ENCODE measurements at regions not wholly inside any gene's neighbourhood (a gene's known extent, or its start where the extent isn't known, plus 50 kb on each side); places are given as distances from the start of the nearest gene placed in this dataset.

DNA sequence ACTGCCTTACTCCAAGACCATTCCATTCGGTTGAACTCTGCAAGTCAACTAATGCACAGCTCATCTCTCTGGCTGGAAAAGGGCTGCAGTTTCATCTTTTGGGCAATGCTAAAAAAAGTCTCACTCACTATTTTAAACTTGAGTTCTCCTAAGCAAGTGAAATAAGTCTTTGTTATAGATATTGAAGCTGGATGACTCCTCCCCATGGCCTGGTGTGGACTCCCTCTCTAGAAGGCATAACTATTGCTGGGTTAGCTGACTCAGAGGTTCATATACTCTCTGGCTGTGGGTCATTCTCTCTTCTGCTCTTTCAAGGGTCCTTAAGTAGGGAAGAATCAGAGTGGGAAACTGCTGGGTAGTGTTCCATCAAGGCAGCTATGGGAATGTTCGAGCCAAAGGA, 88.0 kb downstream of the XCL2 start:
- no peak for DNase-seq

- DNase-seq = no peak
Observed at GRCh38 chr1:168454211-168454815, 89.5 kb downstream of the XCL2 start.

DNA sequence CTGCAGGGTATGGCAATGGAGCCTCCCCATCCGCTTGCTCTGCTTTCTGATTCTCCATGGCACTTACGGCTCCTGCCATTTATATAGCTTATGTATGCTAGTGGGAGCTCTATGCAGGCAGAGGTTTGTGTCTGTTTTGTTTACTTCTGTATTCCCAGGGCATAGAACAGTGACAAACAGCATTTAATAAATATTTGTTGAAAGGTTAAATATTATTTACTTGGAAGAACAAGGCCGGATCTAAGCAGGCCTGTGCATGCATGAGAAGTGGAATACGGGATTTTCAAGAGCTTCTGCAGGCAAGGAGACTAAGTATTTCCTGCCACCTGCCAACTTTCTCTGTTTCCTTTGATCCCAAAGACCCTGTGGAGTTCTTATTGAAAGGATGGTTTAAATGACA, 90.7 kb downstream of the XCL2 start:
- DNase-seq = no peak

DNA sequence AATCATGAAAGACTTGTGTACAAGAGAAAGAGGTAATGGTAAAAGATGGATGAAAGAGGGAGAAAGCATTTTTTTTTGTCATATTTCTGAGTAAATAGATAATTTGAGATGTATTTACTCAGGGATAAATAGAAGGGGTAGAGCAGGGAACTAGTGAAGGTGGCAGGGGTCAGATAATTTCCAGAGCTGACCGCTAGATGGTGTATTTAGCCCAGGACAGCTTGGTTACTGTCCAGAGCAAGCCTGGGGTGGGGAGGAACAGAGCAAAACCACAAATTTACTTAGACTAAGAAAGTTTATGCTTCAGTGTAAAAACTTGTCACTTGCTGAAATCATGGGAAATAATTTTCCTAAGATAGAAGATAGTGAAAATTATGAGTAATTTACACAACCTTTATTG, 91.5 kb downstream of the XCL2 start:
- DNase-seq = no peak

DNA sequence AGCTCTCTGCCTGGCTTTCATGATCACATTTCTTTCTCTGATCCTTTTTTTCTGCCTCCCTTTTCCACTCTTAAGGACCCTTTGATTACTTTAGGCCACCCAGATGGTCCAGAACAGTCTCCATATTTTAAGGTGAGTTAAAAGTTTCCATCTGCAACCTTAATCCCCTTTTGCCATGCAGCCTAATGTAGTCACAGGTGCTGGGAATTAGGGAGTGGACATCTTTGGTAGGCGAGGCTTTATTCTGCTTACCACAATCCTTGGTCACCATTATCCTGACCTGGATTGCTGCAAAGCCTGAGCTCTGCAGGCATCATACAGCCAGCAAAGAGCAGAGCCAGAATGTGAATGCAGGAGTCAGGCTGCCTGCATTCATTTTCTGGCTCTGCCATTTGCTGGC, 95.9 kb downstream of the XCL2 start:
- no peak for DNase-seq

GRCh38 chr1:168446081-168446480, 97.7 kb downstream of the XCL2 start:
- no peak for DNase-seq

DNA sequence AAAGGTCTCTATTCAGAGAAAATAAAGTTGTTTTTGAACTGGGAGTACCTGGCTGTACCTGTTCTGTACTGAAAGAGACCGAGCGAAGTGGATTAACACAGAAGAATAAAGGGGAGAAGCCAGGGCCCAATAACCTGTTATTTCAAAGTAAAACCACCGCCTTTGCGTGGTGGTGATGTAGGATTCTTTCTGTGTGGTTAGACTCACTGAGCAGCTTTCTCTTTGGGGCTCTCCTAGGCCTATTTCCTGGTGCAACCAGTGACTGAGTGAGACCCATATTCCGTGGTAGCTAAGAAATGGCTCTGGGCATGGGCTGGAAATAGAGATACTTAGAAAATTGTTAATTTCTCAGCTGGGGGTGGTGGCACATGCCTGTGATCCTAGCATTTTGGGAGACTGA, 99.9 kb downstream of the XCL2 start:
- DNase-seq = no peak

GRCh38 chr1:168443356-168443755, 100.4 kb downstream of the XCL2 start:
- DNase-seq = no peak

DNA sequence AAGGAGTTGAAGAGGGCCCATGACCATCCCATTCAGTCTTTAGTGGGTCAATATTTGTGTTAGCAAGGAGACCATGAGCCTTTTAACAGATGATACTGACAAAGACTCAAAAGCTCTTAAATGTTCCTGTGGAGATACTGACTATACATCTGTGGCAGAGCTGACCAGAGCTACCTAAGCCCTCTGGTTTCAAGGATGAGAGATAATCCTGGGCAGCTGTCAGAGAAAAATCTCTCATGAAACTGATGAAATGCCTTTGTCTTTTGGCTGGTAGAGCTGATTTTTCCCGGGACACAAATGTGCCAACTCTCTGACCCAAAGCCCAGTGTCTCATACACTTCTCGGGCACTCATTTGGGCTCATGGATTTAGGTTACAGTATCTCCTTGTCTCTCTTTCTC, 100.9 kb downstream of the XCL2 start:
- no peak for DNase-seq

GRCh38 chr1:168441745-168442144, 102.1 kb downstream of the XCL2 start:
- no peak for DNase-seq

DNA sequence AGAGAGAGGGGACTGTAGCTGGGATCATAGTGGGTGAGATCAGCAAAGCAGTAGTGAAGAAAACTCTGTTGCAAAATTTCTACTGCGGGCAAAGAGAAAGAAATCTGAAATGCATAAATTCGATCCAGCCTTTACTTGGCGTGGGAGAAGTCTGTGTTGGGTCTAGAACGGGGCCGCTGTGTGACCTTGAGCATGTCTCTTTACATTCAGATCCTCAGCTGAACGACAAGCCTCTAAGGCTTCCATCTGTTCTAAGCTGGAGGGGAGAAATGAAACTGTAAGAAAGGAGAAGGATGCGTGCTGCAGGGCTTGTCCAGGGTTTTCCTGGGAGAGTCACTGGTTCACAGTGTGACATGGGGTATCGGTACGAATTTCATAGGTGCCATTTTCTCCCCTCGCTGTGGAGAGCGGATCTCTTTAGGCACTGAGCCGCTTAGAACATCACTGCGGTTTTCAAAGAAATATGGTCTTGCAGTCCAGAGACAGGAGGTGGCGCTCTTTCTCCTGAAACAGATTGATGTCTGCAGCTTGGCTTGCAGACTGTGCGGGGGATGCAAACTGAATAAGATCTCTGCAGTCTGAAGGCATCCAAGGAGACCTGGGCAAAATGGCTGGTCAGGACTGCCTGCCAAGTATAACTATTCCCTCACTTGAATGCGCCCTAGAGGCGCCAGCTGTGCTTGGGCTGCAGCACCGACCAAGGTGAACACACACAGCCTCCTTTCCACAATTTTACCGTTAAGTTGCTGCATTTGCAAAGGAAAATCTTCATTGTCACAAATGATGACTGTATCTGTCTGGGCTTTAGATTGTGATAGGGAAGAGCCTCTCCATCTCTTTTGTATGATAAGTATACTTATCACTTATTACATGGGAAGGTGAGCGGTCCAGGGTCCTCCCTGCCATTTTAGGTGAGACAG, 104.1 kb downstream of the XCL2 start:
- DNase-seq = peak; percentile 55

DNA sequence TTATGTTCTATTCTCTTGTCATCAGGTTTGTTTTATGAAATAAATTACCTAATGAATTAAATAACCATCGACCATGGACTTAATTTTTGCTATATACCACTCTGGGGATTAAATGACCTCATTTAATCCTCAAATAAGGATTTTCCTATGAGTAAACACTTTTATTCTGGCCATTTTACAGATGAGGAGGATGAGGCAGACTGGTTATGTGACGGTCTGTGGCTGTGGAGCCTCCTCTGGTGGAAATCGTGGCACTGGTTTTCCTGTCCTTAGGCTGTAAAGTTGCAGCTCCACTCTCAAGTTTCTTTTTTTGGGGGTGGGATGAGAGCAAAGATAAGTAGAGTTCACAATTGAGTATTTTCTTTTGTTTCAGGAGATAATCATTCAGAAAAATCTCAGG, 105.2 kb downstream of the XCL2 start:
- DNase-seq = no peak

DNA sequence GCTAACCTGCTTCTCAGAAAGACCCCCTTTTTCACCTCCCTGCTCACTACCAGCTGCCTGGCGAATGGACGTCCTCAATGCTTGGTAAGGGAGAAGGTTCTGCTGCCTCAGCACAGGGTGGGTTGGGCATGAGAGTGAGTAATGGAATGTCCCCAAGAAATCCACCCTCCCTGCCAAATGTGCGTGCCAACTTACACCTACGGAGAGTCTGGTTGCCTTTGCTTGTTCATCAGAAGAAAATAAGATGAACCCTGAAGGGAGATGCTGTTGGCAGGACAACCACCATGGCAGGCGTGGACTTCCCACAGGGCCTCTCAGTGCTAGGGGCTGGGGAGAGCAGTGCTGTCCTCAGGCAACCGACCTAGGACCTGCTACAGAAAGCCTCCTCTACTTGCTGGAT, 106.0 kb downstream of the XCL2 start:
- no peak for DNase-seq

GRCh38 chr1:168435439-168435838, 108.4 kb downstream of the XCL2 start:
- DNase-seq = no peak

- no peak for DNase-seq
Observed at GRCh38 chr1:168433238-168433637, 110.6 kb downstream of the XCL2 start.

- no peak for DNase-seq
Observed at GRCh38 chr1:168431882-168432281, 111.9 kb downstream of the XCL2 start.

- DNase-seq = no peak
Observed at GRCh38 chr1:168430321-168430720, 113.5 kb downstream of the XCL2 start.

DNA sequence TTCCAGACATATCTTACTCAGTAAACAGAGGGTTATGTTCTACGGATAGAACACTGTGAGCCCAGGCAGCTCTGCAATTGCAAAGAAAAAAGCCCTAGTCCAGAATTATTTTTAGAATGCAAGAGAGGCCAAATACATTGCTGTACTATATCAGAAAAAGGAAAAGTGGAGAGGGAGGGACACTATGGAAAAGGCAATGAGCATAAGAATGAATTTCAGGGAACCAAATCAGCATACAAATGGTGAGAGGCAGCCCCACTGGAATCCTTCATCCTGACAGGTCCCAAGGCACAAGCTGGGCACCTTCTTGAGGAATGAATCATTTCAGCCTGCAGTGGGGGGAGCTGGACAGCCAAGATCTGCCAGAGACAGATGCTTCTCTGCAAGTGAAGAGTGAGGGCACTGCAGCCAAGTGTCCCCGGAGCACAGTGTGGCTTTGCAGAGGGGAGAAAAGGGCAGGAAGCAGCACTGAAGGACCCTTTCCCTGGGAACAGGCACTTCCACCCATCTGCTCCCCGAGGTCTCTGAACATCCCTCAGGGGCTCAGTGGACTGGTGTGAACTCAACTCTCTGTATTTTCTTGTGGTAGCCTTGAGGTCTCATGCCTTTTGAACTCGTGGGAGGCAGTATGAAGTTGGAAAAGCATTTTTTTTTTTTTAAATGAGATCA, 115.6 kb downstream of the XCL2 start:
- DNase-seq = no peak

GRCh38 chr1:168427051-168427450, 116.7 kb downstream of the XCL2 start:
- DNase-seq = no peak

GRCh38 chr1:168424281-168424680, 119.5 kb downstream of the XCL2 start:
- DNase-seq = no peak

- no peak for DNase-seq
Observed at GRCh38 chr1:168422203-168422847, 121.5 kb downstream of the XCL2 start.

DNA sequence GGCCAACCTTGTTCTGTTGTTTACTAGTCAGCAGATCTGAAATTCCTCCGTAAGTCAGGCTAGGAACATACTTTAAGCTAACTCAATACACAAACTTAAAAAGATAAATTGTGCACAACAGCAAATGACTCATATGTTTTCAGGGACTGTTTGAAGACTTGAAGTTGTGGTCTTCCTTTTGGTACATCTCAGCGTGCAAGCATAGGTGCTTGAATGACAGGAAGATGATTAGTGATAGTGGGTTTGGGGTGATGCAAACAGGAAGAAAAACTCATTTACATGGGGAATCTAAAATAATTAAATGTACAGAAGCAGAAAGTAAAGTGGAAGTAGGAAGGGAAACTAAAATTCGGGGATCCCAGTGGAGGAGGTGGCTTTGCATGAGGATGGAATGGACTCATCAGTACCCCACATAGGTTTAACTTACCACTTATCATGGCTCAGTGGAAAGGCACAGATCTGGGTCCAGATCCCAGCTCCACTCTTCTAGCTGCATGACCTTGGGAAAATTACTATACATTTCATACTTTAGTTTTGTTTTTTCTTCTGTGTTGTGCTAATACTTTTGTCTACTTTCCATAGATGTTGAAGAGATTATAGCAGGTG, 122.3 kb downstream of the XCL2 start:
- DNase-seq = no peak

- no peak for DNase-seq
Observed at GRCh38 chr1:168420177-168420576, 123.6 kb downstream of the XCL2 start.

All from skin of body (tissue), 1 donor.